ENCODE measurements at regions not wholly inside any gene's neighbourhood (a gene's known extent, or its start where the extent isn't known, plus 50 kb on each side); places are given as distances from the start of the nearest gene placed in this dataset.

DNA sequence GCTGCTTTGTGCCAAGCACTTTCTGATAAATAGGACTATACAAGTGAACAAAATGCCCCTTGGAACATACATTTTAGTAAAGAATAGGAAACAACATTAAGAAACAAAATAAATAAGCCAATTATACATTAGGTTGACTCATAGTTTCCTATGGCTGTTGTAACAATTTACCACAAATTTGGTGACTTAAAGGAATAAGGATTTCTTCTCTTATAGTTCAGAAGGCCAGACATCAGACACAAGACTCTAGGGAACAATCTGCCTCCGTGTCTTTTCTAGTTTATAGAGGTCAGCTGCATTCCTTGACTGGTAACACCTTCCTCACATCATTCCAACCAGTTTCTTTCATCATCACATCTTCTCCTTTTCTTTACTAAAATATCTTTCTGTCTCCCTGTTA lies 235.9 kb upstream of the PCDH18 start:
- no peak for TF ChIP-seq EZH2 (IDR thresholded peaks at IDR 0.05; ENCODE audit: insufficient read depth, poor library complexity, severe bottlenecking)
- TF ChIP-seq EZH2phosphoT487 (IDR thresholded peaks at IDR 0.05; ENCODE audit: insufficient read depth, low read depth) = no peak

Data from GM23248 (cell line).